BJ (cell line): ENCODE measurements at regions not wholly inside any gene's neighbourhood (a gene's known extent, or its start where the extent isn't known, plus 50 kb on each side); places are given as distances from the start of the nearest gene placed in this dataset.

Experiments
- CTCF ChIA-PET: fragments of 350-600 bp; formaldehyde crosslinking; extraction: SDS; loops from one replicate; lab custom pipeline; 2021; ENCODE audit warnings: antibody characterized with exemption, inconsistent platforms; lab: Yijun Ruan, JAX
- POLR2A ChIA-PET: fragments of 300-600 bp; sonication (Branson Sonifier 250); formaldehyde crosslinking; extraction: SDS; loops from one replicate; lab custom pipeline; 2021; ENCODE audit warnings: antibody characterized with exemption; lab: Charles Lee
- DNase-seq: peaks from one replicate; pipeline ENCODE4 v3.0.0-alpha.2; 2011; ENCODE audit warnings: low read depth
- H3K27me3 ChIP-seq: 2 replicates; pipeline ENCODE4 v1.6.0; 2011; ENCODE audit warnings: low read length; ENCODE audit not compliant: control insufficient read depth, insufficient read depth
- H3K36me3 ChIP-seq: 2 replicates; pipeline ENCODE4 v1.5.1; 2011; ENCODE audit warnings: low read length; ENCODE audit not compliant: control insufficient read depth, insufficient read depth
- H3K4me3 ChIP-seq: 2 replicates; pipeline ENCODE4 v1.5.1; 2011; ENCODE audit warnings: low read depth, mild to moderate bottlenecking, control low read depth, low read length
- TF ChIP-seq, protein P1 (sequence below): IDR thresholded peaks from 2 replicates; pipeline ENCODE4 v1.5.1; 2011; ENCODE audit warnings: low read depth, mild to moderate bottlenecking, control low read depth, inconsistent platforms, low read length, moderate library complexity; ENCODE audit not compliant: insufficient read depth

DNA sequence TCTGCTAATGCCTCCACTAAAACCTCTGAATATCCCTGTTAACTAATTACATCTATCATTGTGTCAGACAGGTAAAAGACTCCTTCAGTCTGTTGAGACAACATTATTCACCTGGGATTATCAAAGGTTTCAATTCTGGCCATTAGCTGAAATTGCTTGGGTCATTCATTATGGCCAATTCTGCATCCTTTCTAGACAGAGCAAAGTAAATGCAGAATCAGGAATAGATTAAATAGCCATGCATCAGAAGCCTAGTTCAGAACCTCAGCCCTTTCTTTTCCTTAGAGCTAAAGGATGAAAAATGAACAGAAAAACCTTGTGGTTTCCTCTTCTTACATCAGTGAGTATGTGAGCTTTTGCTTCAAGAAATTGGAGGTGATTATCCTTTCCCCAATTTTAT is 665.4 kb upstream of the CAMK1G start:
- CTCF ChIA-PET = interaction anchor here (0.7 kb wide), 1 partner anchor 329 kb away, joined by 3 read pairs; no protein-coding TSS in a partner anchor
- TF ChIP-seq, protein P1, sequence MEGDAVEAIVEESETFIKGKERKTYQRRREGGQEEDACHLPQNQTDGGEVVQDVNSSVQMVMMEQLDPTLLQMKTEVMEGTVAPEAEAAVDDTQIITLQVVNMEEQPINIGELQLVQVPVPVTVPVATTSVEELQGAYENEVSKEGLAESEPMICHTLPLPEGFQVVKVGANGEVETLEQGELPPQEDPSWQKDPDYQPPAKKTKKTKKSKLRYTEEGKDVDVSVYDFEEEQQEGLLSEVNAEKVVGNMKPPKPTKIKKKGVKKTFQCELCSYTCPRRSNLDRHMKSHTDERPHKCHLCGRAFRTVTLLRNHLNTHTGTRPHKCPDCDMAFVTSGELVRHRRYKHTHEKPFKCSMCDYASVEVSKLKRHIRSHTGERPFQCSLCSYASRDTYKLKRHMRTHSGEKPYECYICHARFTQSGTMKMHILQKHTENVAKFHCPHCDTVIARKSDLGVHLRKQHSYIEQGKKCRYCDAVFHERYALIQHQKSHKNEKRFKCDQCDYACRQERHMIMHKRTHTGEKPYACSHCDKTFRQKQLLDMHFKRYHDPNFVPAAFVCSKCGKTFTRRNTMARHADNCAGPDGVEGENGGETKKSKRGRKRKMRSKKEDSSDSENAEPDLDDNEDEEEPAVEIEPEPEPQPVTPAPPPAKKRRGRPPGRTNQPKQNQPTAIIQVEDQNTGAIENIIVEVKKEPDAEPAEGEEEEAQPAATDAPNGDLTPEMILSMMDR = no peak
- H3K36me3 ChIP-seq = no peaks in the 10 kb centered on the region
- POLR2A ChIA-PET = no interaction called here
- H3K4me3 ChIP-seq = no peak overlapping the region
- DNase-seq = no peak
- no peaks in the 10 kb centered on the region for H3K27me3 ChIP-seq

DNA sequence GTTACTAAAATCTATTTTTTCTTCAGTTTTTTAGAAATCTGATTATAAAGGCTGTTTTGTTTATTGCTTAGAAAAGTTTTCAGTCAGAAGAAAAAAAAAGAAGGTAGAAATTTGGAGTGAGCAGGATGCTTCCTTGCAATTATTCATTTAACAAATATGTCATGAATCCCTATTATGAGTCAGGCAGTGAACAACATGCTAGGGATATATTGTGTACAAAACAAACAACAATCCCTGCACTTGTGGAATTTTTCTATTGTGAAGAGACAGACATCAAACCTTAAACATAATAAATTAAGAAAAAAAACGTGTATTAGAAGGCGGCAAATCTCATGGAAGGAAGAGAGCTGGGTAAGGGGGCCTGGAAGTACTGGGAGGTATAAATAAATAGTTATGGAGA is 664.1 kb upstream of the CAMK1G start:
- TF ChIP-seq, protein P1 = no peak
- ChIA-PET POLR2A (no interaction called here), CTCF (no interaction called here)
- DNase-seq = peak; percentile 34
- Histone ChIP-seq H3K27me3 (no peaks in the 10 kb centered on the region), H3K36me3 (no peaks in the 10 kb centered on the region), H3K4me3 (no peak overlapping the region)

DNA sequence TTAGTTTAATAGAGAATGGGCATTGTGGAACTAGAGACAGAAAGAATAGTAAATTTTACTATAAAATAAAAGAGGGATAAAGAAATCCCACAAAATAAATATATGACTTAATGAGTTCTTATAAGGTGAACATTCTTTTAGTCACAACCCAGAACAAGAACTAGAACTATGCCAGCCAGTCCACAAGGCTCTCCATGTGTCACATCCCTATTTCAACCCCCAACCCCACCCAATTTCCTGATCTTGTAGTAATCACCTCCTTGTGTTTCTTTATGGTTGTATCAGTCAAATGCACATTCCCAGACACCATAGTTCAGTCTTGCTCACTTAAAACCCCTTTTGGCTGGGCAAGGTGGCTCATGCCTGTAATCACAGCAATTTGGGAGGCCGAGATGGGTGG is 662.3 kb upstream of the CAMK1G start:
- ChIA-PET POLR2A (no interaction called here), CTCF (no interaction called here)
- H3K36me3 ChIP-seq = no peaks in the 10 kb centered on the region
- TF ChIP-seq, protein P1 = no peak
- no peak for DNase-seq
- H3K4me3 ChIP-seq = no peak overlapping the region
- H3K27me3 ChIP-seq = no peaks in the 10 kb centered on the region

DNA sequence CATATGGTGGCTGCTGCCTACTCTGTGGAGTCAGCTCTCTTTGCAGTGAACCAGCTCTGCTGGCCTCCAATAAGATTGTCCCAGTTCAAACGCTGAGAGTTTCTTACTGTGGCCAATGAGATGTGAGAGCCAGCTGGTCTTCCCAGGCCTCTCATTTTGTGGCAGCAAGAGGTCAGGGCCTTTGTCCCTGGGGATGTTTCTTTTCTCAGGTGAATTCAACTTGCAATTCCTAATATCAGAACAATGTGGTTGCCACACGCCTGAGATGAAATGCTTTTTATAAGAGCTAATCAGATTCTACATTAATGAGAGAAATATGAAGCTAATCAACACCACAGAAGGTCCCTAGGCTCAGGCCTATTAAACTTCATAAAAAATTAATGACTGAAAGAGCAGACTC is 660.1 kb upstream of the CAMK1G start:
- TF ChIP-seq, protein P1 = no peak
- ChIA-PET POLR2A (no interaction called here), CTCF (interaction anchor here (0.7 kb wide), 1 partner anchor 24 kb away, joined by 4 read pairs; no protein-coding TSS in a partner anchor)
- no peak for DNase-seq
- H3K36me3 ChIP-seq = no peaks in the 10 kb centered on the region
- no peaks in the 10 kb centered on the region for H3K27me3 ChIP-seq
- no peak overlapping the region for H3K4me3 ChIP-seq

DNA sequence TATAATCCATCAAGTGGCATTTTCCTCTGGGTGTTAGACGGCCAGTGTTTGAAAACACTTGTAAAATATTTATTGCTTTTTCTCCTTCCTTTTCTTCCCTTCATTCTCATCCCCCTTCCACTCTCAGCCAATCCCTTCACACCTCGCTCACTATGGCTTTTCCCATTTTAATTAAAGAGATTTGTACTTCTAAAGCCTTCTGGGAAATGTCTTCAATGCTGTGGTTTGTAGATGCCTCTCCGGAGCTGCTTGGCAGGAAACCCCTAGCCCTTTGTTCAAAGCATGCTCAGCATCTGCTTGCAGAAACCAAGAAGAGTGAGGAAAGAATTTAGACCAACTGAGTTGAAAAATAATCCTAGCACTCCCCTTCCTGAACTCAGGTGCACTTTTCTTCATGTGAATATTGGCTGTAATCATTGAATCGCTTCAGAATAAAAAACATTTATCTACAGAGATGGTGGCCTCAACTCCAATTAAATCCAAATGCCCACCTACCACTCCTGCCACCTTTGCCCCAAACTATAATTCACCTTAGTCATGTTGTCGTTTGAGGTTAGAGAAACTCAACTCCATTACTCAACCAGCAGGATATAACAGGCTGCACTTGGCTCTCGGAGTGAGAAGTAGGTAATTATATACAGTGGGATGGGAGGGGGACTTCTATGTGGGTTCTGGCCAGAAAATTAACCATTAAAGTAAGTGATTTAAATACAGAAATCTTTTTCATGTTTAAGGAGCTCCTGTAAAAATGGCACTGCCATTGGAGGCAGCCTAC is 659.4 kb upstream of the CAMK1G start:
- no peak for DNase-seq
- ChIA-PET POLR2A (no interaction called here), CTCF (interaction anchor here (0.7 kb wide), 1 partner anchor 23 kb away, joined by 4 read pairs; no protein-coding TSS in a partner anchor)
- Histone ChIP-seq H3K36me3 (no peaks in the 10 kb centered on the region), H3K4me3 (no peak overlapping the region), H3K27me3 (no peaks in the 10 kb centered on the region)
- TF ChIP-seq, protein P1 = no peak
